GM12878 (cell line): ENCODE measurements at regions not wholly inside any gene's neighbourhood (a gene's known extent, or its start where the extent isn't known, plus 50 kb on each side); places are given as distances from the start of the nearest gene placed in this dataset.

Source experiments
- ATAC-seq: fragments of 200-7000 bp; cut with Tn5 transposase; 3 replicates; pipeline ENCODE4 v1.9.1; 2020; ENCODE audit warnings: mild to moderate bottlenecking, moderate library complexity
- BruUV-seq: library from RNA; stranded (reverse); fragments of 400-500 nt; replicated peaks from 2 replicates; lab custom pipeline; 2021; lab: Mats Ljungman, UMichigan
- CTCF ChIA-PET: fragments of 300-600 bp; sonication (Branson Sonifier 250); formaldehyde crosslinking; extraction: SDS; loops from one replicate; lab custom pipeline; 2021; ENCODE audit warnings: inconsistent platforms; lab: Yijun Ruan, JAX
- POLR2A ChIA-PET: fragments of 350-600 bp; formaldehyde crosslinking; extraction: SDS; loops from one replicate; lab custom pipeline; 2021; ENCODE audit warnings: inconsistent platforms; lab: Charles Lee
- RAD21 ChIA-PET: fragments of 300-600 bp; sonication (Branson Sonifier 250); formaldehyde crosslinking; loops from one replicate; lab custom pipeline; 2023; ENCODE audit warnings: antibody characterized with exemption; ENCODE audit not compliant: unreplicated experiment; lab: Charles Lee
- SMC1A ChIA-PET: fragments of 300-600 bp; sonication (Branson Sonifier 250); formaldehyde crosslinking; loops from one replicate; lab custom pipeline; 2023; ENCODE audit not compliant: unreplicated experiment, uncharacterized antibody; lab: Charles Lee
- DNase-seq: peaks from one replicate; pipeline ENCODE4 v3.0.0-alpha.2; 2011; ENCODE audit warnings: low read depth, low spot score
- FAIRE-seq: peaks from 3 replicates; lab custom pipeline; 2011; peaks lifted over from hg19 to GRCh38; lab: Jason Lieb, UNC
- H2AFZ ChIP-seq: 2 replicates; pipeline ENCODE4 v1.6.0; 2011; ENCODE audit warnings: low read depth, low read length, control low read depth; ENCODE audit not compliant: control insufficient read depth
- H3K27ac ChIP-seq: 2 replicates; pipeline ENCODE4 v1.5.1; 2011; ENCODE audit warnings: control low read depth; ENCODE audit not compliant: control insufficient read depth, insufficient read depth
- H3K27me3 ChIP-seq, 2 experiments: replicated peaks in 1 of 2; 2 replicates each; pipeline versions ENCODE4 v1.6.0 to v1.6.1; 2011; ENCODE audit warnings: low read length in 1 of 2; ENCODE audit not compliant: control insufficient read depth in 2 of 2, insufficient read depth in 2 of 2
- H3K36me3 ChIP-seq, 2 experiments: 2 replicates each; pipeline ENCODE4 v1.5.1; 2011; ENCODE audit warnings: low read length in 1 of 2; ENCODE audit not compliant: control insufficient read depth in 2 of 2, insufficient read depth in 2 of 2
- H3K4me1 ChIP-seq: 2 replicates; pipeline ENCODE4 v1.6.1; 2011; ENCODE audit warnings: mild to moderate bottlenecking, low read length, moderate library complexity, mixed read lengths; ENCODE audit not compliant: control insufficient read depth, insufficient read depth
- H3K4me2 ChIP-seq: 2 replicates; pipeline ENCODE4 v1.6.0; 2011; ENCODE audit warnings: control low read depth; ENCODE audit not compliant: control insufficient read depth, insufficient read depth
- H3K4me3 ChIP-seq: fragments of 200-600 bp; sonication (generic); 2 replicates; pipeline ENCODE4 v1.5.1; 2016
- H3K79me2 ChIP-seq: 2 replicates; pipeline ENCODE4 v1.6.0; 2011; ENCODE audit warnings: low read length; ENCODE audit not compliant: control insufficient read depth, insufficient read depth
- H3K9ac ChIP-seq: 2 replicates; pipeline ENCODE4 v1.8.0; 2011; ENCODE audit warnings: low read length, control low read depth, mixed read lengths; ENCODE audit not compliant: control insufficient read depth, insufficient read depth
- H3K9me3 ChIP-seq: replicated peaks from 3 replicates; pipeline ENCODE4 v1.5.1; 2011; ENCODE audit warnings: mild to moderate bottlenecking, low read length; ENCODE audit not compliant: control insufficient read depth, insufficient read depth
- H4K20me1 ChIP-seq: 2 replicates; pipeline ENCODE4 v1.6.0; 2011; ENCODE audit not compliant: control insufficient read depth, insufficient read depth
- CREB1 ChIP-seq: IDR thresholded peaks from 2 replicates; pipeline ENCODE4 v1.6.1; 2012; ENCODE audit warnings: low read depth, mild to moderate bottlenecking, inconsistent platforms
- EED ChIP-seq: sonication (generic); IDR thresholded peaks from 2 replicates; pipeline ENCODE4 v1.6.1; 2016; ENCODE audit warnings: antibody characterized with exemption, low read depth
- HDAC6 ChIP-seq: fragments of 200-600 bp; sonication (generic); IDR thresholded peaks from one replicate; pipeline ENCODE4 v1.8.0; 2017; ENCODE audit warnings: antibody characterized with exemption; ENCODE audit not compliant: unreplicated experiment
- IRF3 ChIP-seq: fragments of 450-650 bp; IDR thresholded peaks from 2 replicates; pipeline ENCODE4 v1.6.1; 2014; ENCODE audit warnings: mild to moderate bottlenecking
- IRF4 ChIP-seq: IDR thresholded peaks from 2 replicates; pipeline ENCODE4 v1.6.1; 2011; ENCODE audit warnings: low read depth, low read length
- MXI1 ChIP-seq: fragments of 150-350 bp; IDR thresholded peaks from 2 replicates; pipeline ENCODE4 v1.6.1; 2011; ENCODE audit warnings: low read depth, mild to moderate bottlenecking, inconsistent platforms, low read length, improper control_type of control experiment
- MYB ChIP-seq: fragments of 150-350 bp; IDR thresholded peaks from 2 replicates; pipeline ENCODE4 v1.6.1; 2014; ENCODE audit warnings: mild to moderate bottlenecking, low read depth, low read length, borderline replicate concordance
- POU2F2 ChIP-seq: IDR thresholded peaks from 3 replicates; pipeline ENCODE4 v1.6.1; 2011; ENCODE audit warnings: low read depth, mild to moderate bottlenecking, low read length, borderline replicate concordance
- PRDM15 ChIP-seq: fragments of 450-650 bp; formaldehyde crosslinking; IDR thresholded peaks from 2 replicates; pipeline ENCODE4 v1.4.0; 2020; ENCODE audit warnings: mild to moderate bottlenecking, moderate library complexity
- RB1 ChIP-seq: fragments of 450-650 bp; formaldehyde crosslinking; IDR thresholded peaks from 2 replicates; pipeline ENCODE4 v1.6.1; 2017; ENCODE audit warnings: mild to moderate bottlenecking, borderline replicate concordance
- RCOR1 ChIP-seq: conservative IDR thresholded peaks from 2 replicates; pipeline ENCODE4 v1.6.1; 2012; ENCODE audit warnings: low read depth, low read length, improper control_type of control experiment
- SMC3 ChIP-seq: IDR thresholded peaks from 2 replicates; pipeline ENCODE4 v1.6.1; 2011; ENCODE audit warnings: low read length, improper control_type of control experiment, borderline replicate concordance
- TCF7 ChIP-seq: IDR thresholded peaks from 2 replicates; pipeline ENCODE4 v1.6.1; 2014; ENCODE audit warnings: antibody characterized with exemption, borderline replicate concordance
- USF2 ChIP-seq: IDR thresholded peaks from 2 replicates; pipeline ENCODE4 v1.6.1; 2011; ENCODE audit warnings: low read depth, low read length, improper control_type of control experiment, borderline replicate concordance
- ZZZ3 ChIP-seq: IDR thresholded peaks from 2 replicates; pipeline ENCODE4 v1.6.1; 2011; ENCODE audit warnings: low read depth; ENCODE audit not compliant: control insufficient read depth, insufficient read length
- WGBS: methylation state at CpG from one replicate; pipeline ENCODE4 v1.1.6; 2016; ENCODE audit warnings: low lambda C conversion rate; ENCODE audit not compliant: insufficient replicate concordance, insufficient coverage; ENCODE audit errors: missing lambda C conversion rate; 5-methylcytosine and 5-hydroxymethylcytosine counted together
- in situ Hi-C: fragments of 300-500 bp; cut with MboI; formaldehyde crosslinking; loops from 9 replicates; pipeline ENCODE4 v1.14.3; 2018; ENCODE audit warnings: mixed read lengths
- intact Hi-C: fragments of 100-400 bp; cut with micrococcal nuclease; formaldehyde crosslinking; loops from one replicate; pipeline ENCODE4 v1.14.2; 2022; ENCODE audit not compliant: unreplicated experiment
- TF ChIP-seq, protein P1 (sequence below): fragments of 150-350 bp; IDR thresholded peaks from 2 replicates; pipeline ENCODE4 v1.6.1; 2014; ENCODE audit warnings: mild to moderate bottlenecking, low read depth, low read length

- TF ChIP-seq USF2 (no peak), TCF7 (no peak), SMC3 (no peak), IRF4 (no peak), RCOR1 (no peak)
Measured at GRCh38 chr12:46451276-46452021, 78.9 kb upstream of the SLC38A2 start (continued).

DNA sequence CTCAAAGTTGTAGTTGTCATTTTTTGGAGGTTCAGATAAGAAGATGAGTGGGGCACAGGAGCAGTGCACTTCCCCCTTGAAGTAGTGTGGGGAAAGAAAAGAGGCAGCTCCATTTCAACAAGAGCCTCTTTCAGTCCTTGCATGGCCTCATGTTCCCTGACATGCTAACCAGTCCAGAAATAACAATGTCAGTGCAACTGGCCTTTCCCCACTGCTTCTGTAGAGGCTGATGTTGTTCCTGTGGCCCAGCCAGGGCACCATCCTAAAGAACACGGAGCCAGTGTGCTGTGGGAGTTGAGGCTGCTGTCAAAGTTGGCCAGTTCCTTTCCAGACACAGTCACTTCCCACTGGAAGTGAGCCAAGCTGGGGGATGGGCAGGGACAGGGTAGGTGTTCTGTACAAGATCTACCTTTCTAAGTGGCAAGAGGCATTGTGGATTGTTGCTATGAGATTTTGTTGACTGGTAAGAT lies 77.7 kb upstream of the SLC38A2 start:
- no peak for TF ChIP-seq EED
- TF ChIP-seq RB1 = no peak
- TF ChIP-seq MXI1 = no peak
- TF ChIP-seq MYB = no peak
- no peak for TF ChIP-seq IRF3
- TF ChIP-seq, protein P1, sequence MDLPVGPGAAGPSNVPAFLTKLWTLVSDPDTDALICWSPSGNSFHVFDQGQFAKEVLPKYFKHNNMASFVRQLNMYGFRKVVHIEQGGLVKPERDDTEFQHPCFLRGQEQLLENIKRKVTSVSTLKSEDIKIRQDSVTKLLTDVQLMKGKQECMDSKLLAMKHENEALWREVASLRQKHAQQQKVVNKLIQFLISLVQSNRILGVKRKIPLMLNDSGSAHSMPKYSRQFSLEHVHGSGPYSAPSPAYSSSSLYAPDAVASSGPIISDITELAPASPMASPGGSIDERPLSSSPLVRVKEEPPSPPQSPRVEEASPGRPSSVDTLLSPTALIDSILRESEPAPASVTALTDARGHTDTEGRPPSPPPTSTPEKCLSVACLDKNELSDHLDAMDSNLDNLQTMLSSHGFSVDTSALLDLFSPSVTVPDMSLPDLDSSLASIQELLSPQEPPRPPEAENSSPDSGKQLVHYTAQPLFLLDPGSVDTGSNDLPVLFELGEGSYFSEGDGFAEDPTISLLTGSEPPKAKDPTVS = no peak
- TF ChIP-seq POU2F2 = no peak
- TF ChIP-seq PRDM15 (CRISPR knock-in tag) = no peak
- TF ChIP-seq HDAC6 = no peak
- no peak for TF ChIP-seq CREB1
- no peak for TF ChIP-seq ZZZ3
- no peaks in the 10 kb centered on the region; the same call in 1 of the 2 replicates for H3K4me1 ChIP-seq
- FAIRE-seq (peak; percentile 41), DNase-seq (no peak), ATAC-seq (no peak)
- ChIA-PET SMC1A (interaction anchor here (1.0 to 2.5 kb wide), 3 partner anchors 15 to 151 kb away, joined by 3 to 9 read pairs (median 4); no protein-coding TSS in a partner anchor), RAD21 (no interaction called here), POLR2A (no interaction called here), CTCF (no interaction called here)
- no peaks in the 10 kb centered on the region for H4K20me1 ChIP-seq
- no TSS peak for BruUV-seq
- no peak overlapping the region for H3K4me2 ChIP-seq
- no peak overlapping the region for H3K9ac ChIP-seq
- H3K9me3 ChIP-seq = no peaks in the 10 kb centered on the region
- in situ Hi-C loops (no loop called here), intact Hi-C loops (no loop called here)
- no peaks in the 10 kb centered on the region for H3K36me3 ChIP-seq
- no peak overlapping the region for H3K4me3 ChIP-seq
- 33% methylated on average over 1 of the region's 1 CpG for WGBS
- H3K27me3 ChIP-seq = no peaks in the 10 kb centered on the region
- no peaks in the 10 kb centered on the region for H3K79me2 ChIP-seq
- H2AFZ ChIP-seq = no peak overlapping the region; the same call in 1 of the 2 replicates
- no peak overlapping the region for H3K27ac ChIP-seq
